MM.1S (cell line): ENCODE measurements at regions not wholly inside any gene's neighbourhood (a gene's known extent, or its start where the extent isn't known, plus 50 kb on each side); places are given as distances from the start of the nearest gene placed in this dataset.

Experiments used
- DNase-seq: peaks from one replicate; pipeline ENCODE4 v3.0.0-alpha.2; 2015
- H2AFZ ChIP-seq: fragments of 300-600 bp; sonication (generic); 2 replicates; pipeline ENCODE4 v1.6.0; 2016; ENCODE audit warnings: antibody characterized with exemption, low read length
- H3F3A ChIP-seq: fragments of 300-600 bp; sonication (generic); 2 replicates; pipeline ENCODE4 v1.6.1; 2016; ENCODE audit warnings: mild to moderate bottlenecking, antibody characterized with exemption, low read length, moderate library complexity, mixed read lengths; ENCODE audit not compliant: insufficient read depth
- H3K27ac ChIP-seq: fragments of 300-600 bp; sonication (generic); 2 replicates; pipeline ENCODE4 v1.5.1; 2016; ENCODE audit warnings: mild to moderate bottlenecking, low read length
- H3K27me3 ChIP-seq: fragments of 300-600 bp; sonication (generic); replicated peaks from 2 replicates; pipeline ENCODE4 v1.6.0; 2016; ENCODE audit warnings: low read length; ENCODE audit not compliant: insufficient read depth
- H3K36me3 ChIP-seq: fragments of 300-600 bp; sonication (generic); replicated peaks from 2 replicates; pipeline ENCODE4 v1.6.1; 2016; ENCODE audit warnings: mild to moderate bottlenecking, low read length, mixed read lengths; ENCODE audit not compliant: insufficient read depth
- H3K4me1 ChIP-seq: fragments of 300-600 bp; sonication (generic); 2 replicates; pipeline ENCODE4 v1.6.1; 2016; ENCODE audit warnings: low read length, mixed read lengths
- H3K4me2 ChIP-seq: fragments of 300-600 bp; sonication (generic); 2 replicates; pipeline ENCODE4 v1.6.0; 2016; ENCODE audit warnings: low read depth, low read length
- H3K4me3 ChIP-seq: fragments of 300-600 bp; sonication (generic); 2 replicates; pipeline ENCODE4 v1.5.1; 2016; ENCODE audit warnings: low read length, mixed read lengths
- H3K79me2 ChIP-seq: fragments of 300-600 bp; sonication (generic); 2 replicates; pipeline ENCODE4 v1.6.1; 2016; ENCODE audit warnings: mixed run types, low read length, mixed read lengths
- H3K9ac ChIP-seq: fragments of 300-600 bp; sonication (generic); 2 replicates; pipeline ENCODE4 v1.6.1; 2016; ENCODE audit warnings: low read length, mixed read lengths
- H3K9me2 ChIP-seq: fragments of 300-600 bp; sonication (generic); replicated peaks from 2 replicates; pipeline ENCODE4 v1.6.1; 2016; ENCODE audit warnings: mild to moderate bottlenecking, low read length, mixed read lengths; ENCODE audit not compliant: insufficient read depth
- H3K9me3 ChIP-seq: fragments of 300-600 bp; sonication (generic); replicated peaks from 2 replicates; pipeline ENCODE4 v1.6.1; 2016; ENCODE audit warnings: mild to moderate bottlenecking, low read length, mixed read lengths; ENCODE audit not compliant: insufficient read depth
- H4K20me1 ChIP-seq: fragments of 300-600 bp; sonication (generic); 2 replicates; pipeline ENCODE4 v1.6.1; 2016; ENCODE audit warnings: mild to moderate bottlenecking, low read length, moderate library complexity, mixed read lengths; ENCODE audit not compliant: insufficient read depth
- CTCF ChIP-seq: fragments of 300-600 bp; sonication (generic); IDR thresholded peaks from 2 replicates; pipeline ENCODE4 v1.5.1; 2016; ENCODE audit warnings: antibody characterized with exemption, low read length, mixed read lengths
- EZH2 ChIP-seq: fragments of 300-600 bp; sonication (generic); optimal IDR thresholded peaks from 2 replicates; pipeline ENCODE3; 2017; ENCODE audit warnings: low read depth, mild to moderate bottlenecking, antibody characterized with exemption, low read length, mixed read lengths
- EZH2phosphoT487 ChIP-seq: fragments of 300-600 bp; sonication (generic); IDR thresholded peaks from 2 replicates; pipeline ENCODE4 v1.6.1; 2018; ENCODE audit warnings: antibody characterized with exemption, low read length

GRCh38 chr11:71165771-71166170, 86.6 kb downstream of the SHANK2 start:
- DNase-seq: no peak
- Histone ChIP-seq H3K9ac (no peak overlapping the region), H3K79me2 (no peaks in the 10 kb centered on the region), H3K36me3 (no peaks in the 10 kb centered on the region), H3K4me2 (no peak overlapping the region), H3K4me3 (no peak overlapping the region), H3F3A (no peaks in the 10 kb centered on the region), H3K4me1 (no peaks in the 10 kb centered on the region), H3K27me3 (peaks cover 49% of the 10 kb centered on the region), H3K9me3 (no peaks in the 10 kb centered on the region), H3K27ac (no peak overlapping the region), H3K9me2 (no peaks in the 10 kb centered on the region), H2AFZ (no peak overlapping the region), H4K20me1 (no peaks in the 10 kb centered on the region)
- TF ChIP-seq EZH2phosphoT487 (no peak), CTCF (no peak), EZH2 (no peak)

- TF ChIP-seq CTCF (no peak), EZH2phosphoT487 (no peak), EZH2 (no peak)
- no peak overlapping the region for H3K9ac ChIP-seq
- no peak overlapping the region for H2AFZ ChIP-seq
- no peak overlapping the region for H3K27ac ChIP-seq
- no peak overlapping the region for H3K4me3 ChIP-seq
- H3K36me3 ChIP-seq: no peaks in the 10 kb centered on the region
- no peaks in the 10 kb centered on the region for H3K79me2 ChIP-seq
- H3K27me3 ChIP-seq: peaks cover 38% of the 10 kb centered on the region
- no peaks in the 10 kb centered on the region for H3K4me1 ChIP-seq
- H4K20me1 ChIP-seq: no peaks in the 10 kb centered on the region
- no peaks in the 10 kb centered on the region for H3K9me2 ChIP-seq
- DNase-seq: no peak
- no peak overlapping the region for H3K4me2 ChIP-seq
- no peaks in the 10 kb centered on the region for H3F3A ChIP-seq
- H3K9me3 ChIP-seq: no peaks in the 10 kb centered on the region
These were observed 87.8 kb downstream of the SHANK2 start for GRCh38 chr11:71164621-71165020.

GRCh38 chr11:71164186-71164585, 88.2 kb downstream of the SHANK2 start:
- H3K36me3 ChIP-seq: no peaks in the 10 kb centered on the region
- no peak for TF ChIP-seq EZH2phosphoT487
- TF ChIP-seq CTCF: no peak
- no peak for DNase-seq
- no peak overlapping the region for H3K27ac ChIP-seq
- H3K79me2 ChIP-seq: no peaks in the 10 kb centered on the region
- no peaks in the 10 kb centered on the region for H3K9me2 ChIP-seq
- no peak overlapping the region for H2AFZ ChIP-seq
- H3F3A ChIP-seq: no peaks in the 10 kb centered on the region
- no peaks in the 10 kb centered on the region for H3K4me1 ChIP-seq
- H3K9ac ChIP-seq: no peak overlapping the region
- no peak overlapping the region for H3K4me2 ChIP-seq
- H3K9me3 ChIP-seq: no peaks in the 10 kb centered on the region
- H3K27me3 ChIP-seq: peaks cover 36% of the 10 kb centered on the region
- no peak overlapping the region for H3K4me3 ChIP-seq
- H4K20me1 ChIP-seq: no peaks in the 10 kb centered on the region
